ENCODE measurements at regions not wholly inside any gene's neighbourhood (a gene's known extent, or its start where the extent isn't known, plus 50 kb on each side); places are given as distances from the start of the nearest gene placed in this dataset.

DNA sequence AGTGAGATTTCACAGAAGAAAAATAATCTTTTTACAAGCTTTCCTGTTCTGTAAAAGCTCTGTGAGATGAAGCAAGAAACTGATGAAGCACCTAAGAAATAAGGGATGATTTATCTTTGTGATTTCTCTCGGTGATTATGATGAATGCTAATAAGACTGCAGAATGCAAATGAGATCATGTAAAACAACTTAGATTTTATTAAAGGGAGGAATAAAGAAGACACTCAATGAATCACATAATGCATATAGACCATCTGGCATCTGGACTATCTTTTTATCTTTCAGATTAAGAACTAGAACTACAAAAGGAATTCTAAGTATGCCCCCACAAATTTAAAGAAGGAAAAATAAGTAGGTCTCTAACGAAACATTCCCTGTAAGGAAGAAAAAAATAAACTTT lies 361.5 kb upstream of the OPRM1 start:
- Histone ChIP-seq H3K4me2 (ENCODE audit: insufficient read depth, insufficient read length, low read length) (no peak overlapping the region), H2BK15ac (ENCODE audit: low read depth, low read length) (no peak overlapping the region), H3K27ac (ENCODE audit: insufficient read length, low read depth, low read length) (no peak overlapping the region), H2BK5ac (ENCODE audit: insufficient read length, low read length) (no peak overlapping the region), H3K27me3 (ENCODE audit: insufficient read depth, low read length) (no peaks in the 10 kb centered on the region), H4K91ac (ENCODE audit: insufficient read length, low read depth, low read length) (no peak overlapping the region), H3K23ac (ENCODE audit: insufficient read length, low read depth, low read length) (no peak overlapping the region), H4K5ac (ENCODE audit: insufficient read length, low read depth, low read length) (no peak overlapping the region), H3K79me2 (ENCODE audit: insufficient read depth, low read length) (no peaks in the 10 kb centered on the region), H3K56ac (ENCODE audit: insufficient read length, low read depth, low read length) (no peak overlapping the region), H3K9ac (ENCODE audit: extremely low read depth, insufficient read length, low read length) (no peak overlapping the region), H2AFZ (ENCODE audit: low read length) (no peak overlapping the region), H3K4ac (ENCODE audit: low read depth, low read length) (no peak overlapping the region), H3K4me1 (ENCODE audit: insufficient read depth, low read length) (no peaks in the 10 kb centered on the region), H2BK12ac (ENCODE audit: insufficient read length, low read depth, low read length) (no peak overlapping the region), H3T11ph (ENCODE audit: low read length) (no peak overlapping the region), H3K23me2 (ENCODE audit: insufficient read length, low read depth, low read length, poor library complexity, severe bottlenecking) (no peaks in the 10 kb centered on the region), H2AK5ac (ENCODE audit: insufficient read length, low read length) (no peak overlapping the region), H3K18ac (ENCODE audit: insufficient read length, low read depth, low read length) (no peak overlapping the region), H3K9me3 (ENCODE audit: control insufficient read depth, low read depth, low read length) (no peaks in the 10 kb centered on the region), H3K79me1 (ENCODE audit: insufficient read depth, low read depth, low read length, poor library complexity, severe bottlenecking) (no peaks in the 10 kb centered on the region), H2BK20ac (ENCODE audit: low read depth, low read length, poor library complexity, severe bottlenecking) (no peak overlapping the region), H3K14ac (ENCODE audit: insufficient read depth, low read length) (no peak overlapping the region), H2BK120ac (ENCODE audit: low read depth, low read length, poor library complexity, severe bottlenecking) (no peak overlapping the region), H4K8ac (replicated peaks; ENCODE audit: insufficient read length, low read depth, low read length) (no peak overlapping the region), H4K20me1 (ENCODE audit: control insufficient read depth, insufficient read depth, insufficient read length) (no peaks in the 10 kb centered on the region)
- Mint-ChIP-seq H3K9me3 (no peaks in the 10 kb centered on the region; a peak in 1 of 5 replicates), H3K4me3 (no peak overlapping the region), H3K4me1 (no peaks in the 10 kb centered on the region), H3K27ac (no peak overlapping the region), H3K27me3 (ENCODE audit: low read depth) (no peaks in the 10 kb centered on the region), H3K36me3 (ENCODE audit: insufficient read depth in 1 of 3, low read depth in 3 of 3) (no peaks in the 10 kb centered on the region)
- TF ChIP-seq, protein P1, sequence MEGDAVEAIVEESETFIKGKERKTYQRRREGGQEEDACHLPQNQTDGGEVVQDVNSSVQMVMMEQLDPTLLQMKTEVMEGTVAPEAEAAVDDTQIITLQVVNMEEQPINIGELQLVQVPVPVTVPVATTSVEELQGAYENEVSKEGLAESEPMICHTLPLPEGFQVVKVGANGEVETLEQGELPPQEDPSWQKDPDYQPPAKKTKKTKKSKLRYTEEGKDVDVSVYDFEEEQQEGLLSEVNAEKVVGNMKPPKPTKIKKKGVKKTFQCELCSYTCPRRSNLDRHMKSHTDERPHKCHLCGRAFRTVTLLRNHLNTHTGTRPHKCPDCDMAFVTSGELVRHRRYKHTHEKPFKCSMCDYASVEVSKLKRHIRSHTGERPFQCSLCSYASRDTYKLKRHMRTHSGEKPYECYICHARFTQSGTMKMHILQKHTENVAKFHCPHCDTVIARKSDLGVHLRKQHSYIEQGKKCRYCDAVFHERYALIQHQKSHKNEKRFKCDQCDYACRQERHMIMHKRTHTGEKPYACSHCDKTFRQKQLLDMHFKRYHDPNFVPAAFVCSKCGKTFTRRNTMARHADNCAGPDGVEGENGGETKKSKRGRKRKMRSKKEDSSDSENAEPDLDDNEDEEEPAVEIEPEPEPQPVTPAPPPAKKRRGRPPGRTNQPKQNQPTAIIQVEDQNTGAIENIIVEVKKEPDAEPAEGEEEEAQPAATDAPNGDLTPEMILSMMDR (conservative IDR thresholded peaks at IDR 0.05), result no peak
- WGBS (ENCODE audit: extremely low coverage, insufficient read length, low lambda C conversion rate), result no CpG with 5 or more reads among the region's 2 CpGs
- DNase-seq, result no peak
